HG02678 (cell line): ENCODE measurements at regions not wholly inside any gene's neighbourhood (a gene's known extent, or its start where the extent isn't known, plus 50 kb on each side); places are given as distances from the start of the nearest gene placed in this dataset.

Experiments used
- ATAC-seq: cut with Tn5 transposase; IDR thresholded peaks from one replicate; pipeline ENCODE4 v1.9.1; 2021; ENCODE audit warnings: mild to moderate bottlenecking, moderate library complexity; ENCODE audit not compliant: unreplicated experiment

DNA sequence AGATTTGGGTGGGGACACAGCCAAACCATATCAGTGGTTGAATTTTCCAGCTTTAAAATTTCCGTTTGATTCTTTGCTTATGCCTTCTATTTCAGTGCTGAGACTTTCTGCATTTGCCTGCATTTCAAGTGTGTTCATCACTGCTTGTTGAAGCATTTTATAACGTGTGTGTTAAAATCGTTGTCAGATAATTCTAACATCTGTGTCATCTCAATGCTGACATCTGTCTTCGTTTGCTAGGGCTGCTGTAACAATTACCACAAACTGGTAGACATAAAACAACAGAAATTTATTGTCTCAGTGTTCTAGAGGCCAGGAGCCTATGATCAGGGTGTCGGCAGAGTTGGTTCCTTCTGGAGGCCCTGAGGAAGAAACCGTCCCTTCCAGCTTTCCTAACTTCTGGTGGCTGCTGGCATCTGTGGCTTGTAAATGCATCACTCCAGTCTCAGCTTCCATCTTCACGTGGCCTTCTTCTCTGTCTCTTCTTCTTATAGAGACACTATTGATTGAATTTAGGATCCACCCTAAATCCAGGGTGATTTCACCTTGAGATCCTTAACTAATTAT lies 71.1 kb upstream of the SDK1 start:
- no peak for ATAC-seq

DNA sequence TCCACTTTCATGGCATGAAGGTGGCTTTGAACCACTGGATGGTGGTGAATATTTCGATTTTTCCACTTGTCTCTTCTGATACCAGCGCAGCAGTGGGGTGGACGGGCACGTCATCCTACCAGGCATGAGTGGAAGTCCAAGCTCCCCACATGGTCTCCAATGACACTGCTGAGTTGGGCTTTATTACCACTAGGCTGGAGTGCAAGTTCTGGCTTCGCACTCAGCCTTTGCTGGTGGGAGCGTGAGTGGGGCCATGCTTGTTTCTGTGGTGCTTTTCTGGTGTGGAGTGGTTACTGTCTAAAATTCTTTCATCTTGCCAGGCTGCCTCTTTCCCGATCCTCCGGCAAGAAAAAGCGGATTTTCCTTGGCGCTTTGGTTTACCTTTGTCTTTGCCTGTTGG lies 70.1 kb upstream of the SDK1 start:
- ATAC-seq: no peak

DNA sequence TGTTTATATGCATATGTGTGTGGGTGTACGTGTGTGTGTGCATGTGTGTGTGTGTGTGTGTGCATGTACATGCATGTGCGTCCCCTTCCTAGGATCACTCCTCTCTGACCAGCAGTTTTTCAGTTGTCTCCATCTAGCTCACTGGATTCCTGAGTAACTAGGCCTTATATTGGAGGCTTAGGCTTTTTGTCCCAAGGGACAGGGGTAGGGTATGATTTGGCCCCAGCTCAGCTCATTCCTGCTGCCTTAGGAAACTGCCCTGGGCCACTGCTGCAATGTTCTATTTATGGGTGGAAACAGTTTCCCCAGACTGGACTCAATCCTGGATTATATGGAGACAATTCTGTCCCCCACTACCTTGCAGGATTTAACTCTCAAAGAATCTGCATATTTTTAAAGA lies 68.8 kb upstream of the SDK1 start:
- ATAC-seq: no peak

DNA sequence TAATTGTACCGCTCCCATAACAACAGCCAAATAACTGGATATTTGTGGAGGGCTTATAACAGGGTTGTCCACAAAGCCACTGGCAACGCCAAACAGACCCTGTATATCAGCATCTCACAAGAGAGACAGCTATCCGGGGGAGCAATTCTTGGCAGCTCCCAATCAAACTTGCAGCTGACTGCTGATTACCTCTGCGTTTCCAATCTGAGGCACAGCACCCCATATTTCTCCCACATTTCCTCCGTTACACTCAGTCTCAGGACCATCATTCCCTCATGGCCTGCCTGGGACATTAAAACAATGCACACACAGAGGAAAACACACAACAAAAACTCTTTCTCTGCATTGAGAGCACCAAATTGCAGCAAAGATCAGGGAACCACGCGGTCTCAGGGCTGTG lies 67.8 kb upstream of the SDK1 start:
- no peak for ATAC-seq

DNA sequence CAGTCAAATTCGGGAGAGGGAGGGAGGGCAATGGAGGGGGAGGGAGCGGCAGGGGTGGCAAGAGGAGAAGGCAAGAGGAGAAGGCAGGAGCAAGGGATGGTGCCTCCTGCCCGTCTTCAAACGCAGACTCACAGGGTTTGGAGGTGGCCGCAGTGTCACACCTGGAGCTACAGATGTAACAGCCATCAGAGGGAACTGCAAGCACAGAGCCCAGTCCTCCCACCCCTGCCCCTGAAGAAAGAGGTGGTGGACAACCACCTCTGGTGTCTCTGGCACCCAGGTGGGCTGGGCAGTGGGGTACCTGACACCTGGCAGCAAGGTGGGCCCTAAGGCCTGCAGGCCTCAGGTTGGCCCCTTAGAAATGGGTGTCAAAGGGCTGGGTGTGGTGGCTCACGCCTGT lies 67.0 kb upstream of the SDK1 start:
- no peak for ATAC-seq

DNA sequence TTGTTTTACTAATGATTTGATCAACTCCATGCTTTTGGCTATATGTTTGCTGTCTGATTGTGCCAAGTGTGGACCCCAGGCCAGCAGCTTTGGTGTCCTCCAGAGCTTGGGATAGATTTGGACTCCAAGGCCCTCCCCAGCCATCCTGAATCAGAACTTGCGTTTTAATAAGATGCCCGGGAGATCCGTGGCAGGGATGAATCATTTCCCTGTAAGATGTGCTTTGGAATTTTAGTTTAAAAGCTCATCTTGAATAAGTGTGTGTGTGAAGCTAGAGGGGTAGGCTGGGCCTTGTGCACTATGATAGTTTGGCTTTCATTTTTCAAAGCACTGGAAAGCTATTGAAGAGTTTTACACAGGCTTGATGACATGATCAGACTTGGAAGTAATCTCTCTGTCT lies 66.2 kb upstream of the SDK1 start:
- no peak for ATAC-seq

DNA sequence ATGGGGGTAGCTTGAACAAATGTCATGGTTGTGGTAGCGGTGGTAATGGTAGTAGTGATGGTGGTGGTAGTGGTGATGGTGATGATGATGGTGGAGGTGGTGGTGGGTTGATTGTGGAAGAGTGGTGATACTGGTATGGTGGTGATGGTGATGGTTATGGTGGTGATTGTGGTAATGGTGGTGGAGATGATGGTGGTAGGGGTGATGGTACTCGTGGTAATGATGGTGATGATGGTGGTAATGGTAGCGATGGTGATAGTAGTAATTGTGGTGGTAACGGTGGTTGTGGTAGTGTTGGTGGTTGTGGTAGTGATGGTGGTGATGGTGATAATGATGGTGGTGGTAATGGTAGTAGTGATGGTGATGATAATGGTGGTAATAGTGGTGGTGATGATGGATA lies 65.7 kb upstream of the SDK1 start:
- ATAC-seq: no peak

DNA sequence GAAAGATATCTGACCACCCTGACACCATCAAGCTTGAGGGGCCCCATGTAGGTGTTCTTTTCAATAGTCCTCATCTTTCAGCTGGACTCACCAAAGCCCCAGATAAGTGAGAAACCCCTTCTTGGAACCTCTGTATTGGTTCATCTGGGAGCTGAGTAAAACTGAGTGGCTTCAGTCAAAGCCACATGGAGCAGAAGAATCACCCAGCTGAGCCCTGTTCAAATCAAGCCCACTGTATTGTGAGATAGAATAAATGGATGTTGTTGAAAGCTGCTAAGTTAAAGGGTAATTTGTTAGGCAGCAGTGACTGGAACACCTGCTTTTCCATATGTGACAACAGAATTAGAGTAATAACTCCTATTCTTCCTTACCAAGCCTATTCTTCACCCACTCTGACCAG lies 64.8 kb upstream of the SDK1 start:
- no peak for ATAC-seq

DNA sequence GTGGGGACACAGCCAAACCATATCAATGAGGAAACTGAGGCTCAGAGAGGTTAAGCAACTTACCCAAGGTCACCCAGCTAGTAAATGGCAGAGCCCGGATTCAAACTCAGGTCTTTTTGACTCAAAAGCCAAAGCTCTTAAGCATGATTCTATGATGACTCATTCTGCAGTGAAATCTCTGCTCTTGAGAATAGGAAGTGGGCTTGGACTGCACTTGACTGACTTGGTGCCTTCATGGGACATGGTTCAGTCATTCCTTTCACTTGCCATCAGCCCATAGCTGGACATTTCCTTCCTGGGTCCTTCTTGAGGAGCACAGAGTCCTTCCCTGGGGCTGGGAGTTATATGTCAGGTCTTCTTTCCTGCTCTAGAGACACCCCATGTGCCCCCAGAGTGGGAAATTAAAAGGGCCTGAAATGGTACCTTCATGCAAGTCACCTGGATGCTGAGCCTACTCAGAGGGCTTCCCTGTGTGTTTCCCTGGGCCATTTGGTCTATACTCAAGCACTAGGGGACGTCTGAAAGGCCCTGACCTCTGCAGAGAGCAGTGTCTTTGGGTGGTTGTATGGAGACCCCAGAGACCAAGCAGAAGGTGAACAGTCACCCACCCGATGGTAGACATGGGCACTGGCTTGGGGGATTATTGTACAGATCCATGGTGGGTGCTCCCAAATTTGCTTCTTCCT lies 62.4 kb upstream of the SDK1 start:
- no peak for ATAC-seq

DNA sequence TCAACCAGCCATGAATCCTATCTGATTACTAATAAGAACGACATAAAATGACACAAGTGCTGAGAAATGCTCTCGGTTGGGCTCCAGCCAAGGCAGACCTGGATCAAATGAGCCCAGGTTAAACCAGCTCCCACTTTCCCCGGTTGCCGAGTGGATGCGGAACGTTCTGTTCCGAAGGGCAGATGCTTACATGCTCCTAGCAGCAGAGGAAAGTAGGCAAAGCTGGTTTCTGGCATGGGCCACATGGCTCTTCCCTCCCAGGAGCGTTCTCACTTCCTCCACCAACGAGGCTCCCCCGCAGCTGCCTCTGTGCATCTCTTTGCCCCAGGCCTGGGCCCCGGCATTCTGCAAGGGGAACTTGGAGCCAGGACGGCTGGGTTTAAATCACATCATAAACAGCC lies 61.8 kb upstream of the SDK1 start:
- no peak for ATAC-seq

DNA sequence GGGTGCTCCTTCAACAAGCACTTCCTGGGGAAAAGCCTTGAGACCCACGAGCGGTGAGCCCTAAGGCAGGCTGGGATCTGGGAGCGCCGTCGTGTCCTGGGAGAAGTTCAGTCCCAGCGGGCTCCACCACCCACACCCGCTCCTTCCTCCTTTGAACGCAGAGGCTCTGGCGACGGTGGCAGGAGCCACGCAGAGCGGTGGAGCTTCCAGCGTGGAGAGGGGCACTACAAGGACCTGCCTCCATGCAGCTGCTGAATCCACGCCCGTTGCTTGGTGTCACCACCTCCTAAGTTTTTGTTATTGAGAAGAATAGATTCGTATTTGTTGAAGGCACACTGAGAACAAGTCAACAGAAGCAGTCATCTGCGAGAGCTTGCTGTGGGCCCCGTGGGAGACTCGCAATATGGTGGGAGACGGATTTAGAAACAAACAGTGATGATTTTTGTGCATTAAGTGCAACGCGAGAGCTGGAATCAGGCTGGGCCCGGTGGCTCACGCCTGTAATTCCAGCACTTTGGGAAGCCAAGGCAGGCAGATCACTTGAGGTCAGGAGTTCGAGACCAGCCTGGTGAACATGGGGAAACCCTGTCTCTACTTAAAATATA lies 60.1 kb upstream of the SDK1 start:
- ATAC-seq: no peak

DNA sequence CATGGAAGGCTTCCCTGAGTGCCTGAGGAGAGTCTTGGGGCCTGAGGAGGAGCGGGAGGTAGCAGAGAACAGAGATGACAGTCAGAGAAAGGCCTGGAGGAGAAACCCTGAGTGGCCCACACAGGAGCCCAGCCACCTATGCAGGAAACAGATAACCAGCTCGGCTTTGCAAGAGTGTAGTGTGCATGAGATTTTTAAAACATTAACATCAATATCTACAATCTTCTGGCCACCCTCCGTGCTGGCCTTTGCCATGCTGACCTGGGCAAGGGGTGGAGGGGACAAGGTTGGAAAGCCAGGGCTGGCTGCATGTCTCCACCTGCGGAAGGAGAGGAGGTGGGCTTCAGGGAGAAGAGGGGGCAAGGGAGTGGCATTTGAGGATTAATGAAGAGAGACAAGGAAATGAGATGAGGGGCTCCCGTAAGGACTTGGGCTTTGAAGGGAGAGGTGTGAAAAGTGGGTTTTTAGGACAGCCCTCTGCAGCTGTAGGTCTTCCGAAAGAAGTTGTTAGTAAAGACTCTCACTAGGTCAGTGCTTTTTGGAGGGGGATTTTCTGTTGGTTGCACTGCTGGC lies 59.3 kb upstream of the SDK1 start:
- no peak for ATAC-seq

DNA sequence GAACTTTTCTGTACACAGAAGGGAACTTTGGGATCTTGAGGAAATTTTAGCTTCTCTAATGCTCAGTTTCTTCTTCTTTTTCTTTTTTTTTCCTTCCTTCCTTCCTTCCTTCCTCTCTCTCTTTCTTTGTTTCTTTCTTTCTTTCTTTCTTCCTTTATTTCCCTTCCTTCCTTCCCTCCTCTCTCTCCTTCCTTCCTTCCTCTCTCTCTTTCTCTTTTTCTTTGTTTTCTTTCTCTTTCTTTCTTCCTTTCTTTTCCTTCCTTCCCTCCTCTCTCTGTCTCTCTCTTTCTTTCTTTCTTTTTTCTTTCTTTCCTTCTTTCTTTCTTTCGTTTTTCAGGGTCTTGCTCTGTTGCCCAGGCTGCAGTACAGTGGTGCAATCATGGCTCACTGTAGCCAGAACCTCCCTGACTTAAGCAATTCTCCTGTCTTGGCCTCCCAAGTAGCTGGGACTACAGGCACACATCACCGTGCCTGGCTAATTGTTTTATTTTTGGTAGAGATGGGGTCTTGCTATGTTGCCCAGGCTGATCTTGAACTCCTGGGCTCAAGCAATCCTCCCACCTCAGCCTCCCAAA lies 58.6 kb upstream of the SDK1 start:
- no peak for ATAC-seq

DNA sequence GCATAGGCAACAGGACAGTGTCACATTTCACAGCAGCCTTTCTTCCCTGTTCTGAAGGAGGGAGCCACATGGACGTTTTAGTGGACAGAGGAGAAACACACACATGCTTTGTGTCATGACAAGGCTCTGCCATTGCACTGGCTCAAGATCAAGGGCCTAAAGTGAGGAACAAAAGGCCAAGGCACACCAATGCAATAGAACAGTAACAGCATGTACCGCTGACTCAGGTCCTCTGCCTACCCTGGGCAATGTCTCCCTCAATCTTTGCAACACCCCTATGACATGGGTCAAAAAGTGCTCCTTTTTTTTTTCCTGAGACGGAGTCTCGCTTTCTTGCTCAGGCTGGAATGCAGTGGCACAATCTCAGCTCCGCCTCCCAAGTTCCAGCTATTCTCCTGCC lies 57.8 kb upstream of the SDK1 start:
- ATAC-seq: no peak

DNA sequence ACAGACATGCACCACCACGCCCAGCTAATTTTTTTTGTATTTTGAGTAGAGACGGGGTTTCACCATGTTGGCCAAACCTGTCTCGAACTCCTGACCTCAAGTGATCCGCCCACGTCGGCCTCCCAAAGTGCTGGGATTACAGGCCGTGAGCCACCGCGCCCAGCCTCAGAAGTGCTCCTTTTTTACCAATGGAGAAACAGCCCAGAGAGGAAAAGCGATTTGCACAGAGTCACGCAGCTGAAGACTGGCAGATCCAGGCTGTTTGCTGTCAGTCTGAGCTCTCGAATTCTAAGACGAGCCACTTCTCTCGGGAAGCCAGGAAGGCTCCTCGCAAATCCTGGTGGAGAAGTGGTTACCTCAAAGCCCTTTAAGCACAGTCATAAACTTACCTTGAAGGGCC lies 57.4 kb upstream of the SDK1 start:
- no peak for ATAC-seq

DNA sequence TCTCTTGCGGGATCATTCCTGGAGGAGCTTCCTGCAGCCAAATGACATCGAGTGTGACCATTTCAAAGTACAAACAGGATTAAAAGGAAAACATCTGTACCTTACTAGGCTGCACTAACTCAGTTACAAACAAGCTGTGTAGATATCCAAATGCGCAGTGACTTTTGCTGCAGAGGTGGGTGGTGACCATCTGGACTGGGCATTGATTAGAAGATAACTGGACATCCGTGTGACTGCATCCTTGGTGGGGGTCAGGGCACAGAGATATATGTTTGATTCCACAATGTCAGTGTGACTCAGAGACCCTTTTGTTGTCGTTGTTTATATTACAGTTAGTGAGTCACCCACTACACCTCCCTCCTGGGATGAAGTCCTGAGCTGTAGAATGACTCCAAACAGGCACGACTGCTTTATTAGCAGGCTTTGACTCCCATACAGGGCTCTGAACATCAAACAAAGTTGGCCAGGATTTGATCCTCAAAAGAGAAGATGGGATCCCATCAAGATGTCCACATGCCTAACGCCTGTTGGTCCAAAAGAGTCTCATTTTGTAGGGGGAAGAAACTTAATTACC lies 56.7 kb upstream of the SDK1 start:
- ATAC-seq: no peak

DNA sequence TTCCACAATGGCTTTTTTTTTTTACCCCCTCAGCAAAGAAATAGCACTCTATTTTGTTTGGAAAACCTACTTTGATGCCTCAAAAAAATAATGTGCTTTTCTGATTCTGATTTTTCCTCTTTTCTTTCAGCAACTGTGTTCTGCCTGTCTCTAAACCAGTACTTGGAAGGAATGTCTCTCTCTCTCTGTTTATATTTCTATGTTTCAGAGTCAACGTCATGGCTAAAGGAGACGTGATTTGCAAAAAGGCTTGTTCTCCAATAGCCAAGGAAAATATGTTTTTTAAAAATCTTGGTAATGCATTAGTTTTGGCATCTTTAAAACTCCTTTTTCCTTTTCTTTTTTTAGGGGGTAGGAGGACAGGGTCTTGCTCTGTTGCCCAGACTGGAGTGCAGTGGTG lies 56.0 kb upstream of the SDK1 start:
- no peak for ATAC-seq

DNA sequence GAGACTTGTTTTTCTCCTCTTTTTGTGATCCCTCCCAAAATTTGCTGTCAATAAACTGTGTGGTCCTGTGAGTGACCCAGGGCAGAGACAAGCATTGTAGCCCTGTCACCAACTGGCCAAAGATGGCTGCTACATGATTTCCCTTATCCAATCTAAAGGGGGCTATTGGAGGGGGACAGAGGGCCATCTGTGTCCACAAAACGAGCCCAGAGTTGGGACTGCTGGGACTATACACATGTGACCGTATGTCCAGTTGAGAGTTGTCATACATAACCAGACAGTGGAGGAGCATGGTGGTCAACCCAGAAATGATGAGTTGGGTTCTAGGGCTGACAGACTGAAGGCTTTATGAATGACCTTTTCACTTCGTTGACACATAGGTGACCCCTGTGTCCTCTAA lies 55.3 kb upstream of the SDK1 start:
- ATAC-seq: no peak

DNA sequence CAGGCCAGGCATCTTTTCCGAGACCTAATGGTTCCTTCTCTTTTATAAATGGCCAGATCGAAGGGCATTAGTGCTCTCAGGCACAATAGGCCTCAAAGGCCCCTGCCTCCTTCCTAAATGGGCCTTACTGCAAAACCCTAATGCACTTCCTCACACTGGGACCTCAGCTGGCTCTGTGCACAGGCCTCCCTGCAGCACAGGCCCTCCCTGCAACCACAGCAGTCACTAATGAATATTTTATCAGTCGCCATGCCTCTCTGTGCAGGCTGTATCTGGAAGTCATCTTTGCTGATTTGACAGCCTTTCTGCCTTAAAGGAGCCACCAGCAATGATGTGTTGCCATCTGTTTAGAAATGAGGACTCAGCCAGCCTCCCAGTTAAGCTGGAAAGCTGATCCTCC lies 54.9 kb upstream of the SDK1 start:
- no peak for ATAC-seq

DNA sequence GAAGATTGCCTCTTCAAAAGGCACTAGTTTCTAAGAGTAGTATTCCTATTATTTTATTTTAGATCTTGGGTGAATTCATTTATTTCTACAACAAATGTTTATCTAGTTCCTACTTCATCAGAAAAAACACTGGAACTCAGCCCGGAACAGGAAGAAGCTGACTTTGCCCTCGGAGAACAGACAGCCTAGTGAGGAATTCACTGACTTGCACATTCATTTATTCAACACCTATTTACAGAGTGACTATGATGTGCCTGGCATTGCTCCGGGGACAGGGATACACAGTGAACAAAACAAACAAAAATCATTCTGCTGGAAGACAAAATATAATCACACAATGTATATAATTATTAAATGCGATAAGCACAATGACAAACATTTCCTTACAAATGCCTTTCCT lies 54.4 kb upstream of the SDK1 start:
- no peak for ATAC-seq

DNA sequence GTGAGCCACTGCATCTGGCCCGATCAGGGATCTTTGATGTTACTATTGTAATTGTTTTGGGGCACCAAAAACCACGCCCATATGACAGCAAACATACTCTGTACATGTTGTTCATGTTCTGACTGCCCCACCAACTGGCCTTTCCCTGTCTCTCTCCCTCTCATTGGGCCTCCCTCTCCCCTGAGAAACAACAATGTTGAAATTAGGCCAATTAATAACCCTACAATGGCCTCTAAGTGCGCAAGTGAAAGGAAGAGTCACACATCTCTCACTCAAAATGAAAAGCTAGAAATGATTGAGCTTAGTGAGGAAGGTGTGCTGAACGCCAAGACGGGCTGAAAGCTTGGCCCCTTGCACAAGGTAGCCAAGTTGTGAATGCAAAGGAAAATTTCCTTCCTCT lies 50.3 kb upstream of the SDK1 start:
- ATAC-seq: no peak
